ENCODE measurements at regions not wholly inside any gene's neighbourhood (a gene's known extent, or its start where the extent isn't known, plus 50 kb on each side); places are given as distances from the start of the nearest gene placed in this dataset.

- no peaks in the 10 kb centered on the region for H3K36me3 ChIP-seq (ENCODE audit: control insufficient read depth, insufficient read depth, low read length)
- Mint-ChIP-seq H3K27ac (no peak overlapping the region), H3K36me3 (no peaks in the 10 kb centered on the region), H3K4me1 (no peaks in the 10 kb centered on the region), H3K9me3 (no peaks in the 10 kb centered on the region), H3K27me3 (ENCODE audit: low read depth in 2 of 2) (peaks cover 14 to 30% of the 10 kb centered on the region in 2 donors), H3K4me3 (no peak overlapping the region)
- no peak for TF ChIP-seq CTCF (IDR thresholded peaks at IDR 0.05)
- 97% methylated on average over 7 of the region's 7 CpGs for WGBS (ENCODE audit: insufficient coverage)
- ATAC-seq (no peak), DNase-seq (no peak)
- H3K27me3 ChIP-seq (ENCODE audit: control insufficient read depth, insufficient read depth, low read length), result peaks cover 2% of the 10 kb centered on the region
- intact Hi-C loops (cut with micrococcal nuclease), result no loop called here
- no peaks in the 10 kb centered on the region for H3K9me3 ChIP-seq (ENCODE audit: control insufficient read depth, insufficient read depth, low read length)
- no peak overlapping the region for H3K4me3 ChIP-seq (ENCODE audit: low read length)
- H3K4me1 ChIP-seq (ENCODE audit: control insufficient read depth, insufficient read depth, low read length), result no peaks in the 10 kb centered on the region
- no peak overlapping the region for H3K27ac ChIP-seq (ENCODE audit: low read length)
These were observed 259.2 kb upstream of the TLE3 start for GRCh38 chr15:70356919-70357318.

- no peak for TF ChIP-seq CTCF (IDR thresholded peaks at IDR 0.05)
- Mint-ChIP-seq H3K4me3 (no peak overlapping the region), H3K4me1 (no peaks in the 10 kb centered on the region), H3K27me3 (ENCODE audit: low read depth in 2 of 2) (peaks cover 20 to 30% of the 10 kb centered on the region in 2 donors), H3K36me3 (no peaks in the 10 kb centered on the region), H3K9me3 (no peaks in the 10 kb centered on the region), H3K27ac (no peak overlapping the region)
- no peaks in the 10 kb centered on the region for H3K36me3 ChIP-seq (ENCODE audit: control insufficient read depth, insufficient read depth, low read length)
- intact Hi-C loops (cut with micrococcal nuclease), result no loop called here
- no peak overlapping the region for H3K27ac ChIP-seq (ENCODE audit: low read length)
- ATAC-seq (no peak), DNase-seq (no peak)
- no peak overlapping the region for H3K4me3 ChIP-seq (ENCODE audit: low read length)
- H3K27me3 ChIP-seq (ENCODE audit: control insufficient read depth, insufficient read depth, low read length), result peaks cover 2% of the 10 kb centered on the region
- WGBS (ENCODE audit: insufficient coverage), result 80% methylated on average over 8 of the region's 9 CpGs
- H3K4me1 ChIP-seq (ENCODE audit: control insufficient read depth, insufficient read depth, low read length), result no peaks in the 10 kb centered on the region
- no peaks in the 10 kb centered on the region for H3K9me3 ChIP-seq (ENCODE audit: control insufficient read depth, insufficient read depth, low read length)
These were observed 258.5 kb upstream of the TLE3 start for GRCh38 chr15:70356062-70356860.

- Histone ChIP-seq H3K4me1 (ENCODE audit: control insufficient read depth, insufficient read depth, low read length) (no peaks in the 10 kb centered on the region), H3K27ac (ENCODE audit: low read length) (no peak overlapping the region), H3K36me3 (ENCODE audit: control insufficient read depth, insufficient read depth, low read length) (no peaks in the 10 kb centered on the region), H3K4me3 (ENCODE audit: low read length) (no peak overlapping the region), H3K9me3 (ENCODE audit: control insufficient read depth, insufficient read depth, low read length) (no peaks in the 10 kb centered on the region), H3K27me3 (ENCODE audit: control insufficient read depth, insufficient read depth, low read length) (peaks cover 2% of the 10 kb centered on the region)
- no peak for ATAC-seq
- Mint-ChIP-seq H3K4me3 (no peak overlapping the region), H3K27me3 (ENCODE audit: low read depth in 2 of 2) (peaks cover 17 to 38% of the 10 kb centered on the region in 2 donors), H3K27ac (no peak overlapping the region), H3K4me1 (no peaks in the 10 kb centered on the region), H3K9me3 (no peaks in the 10 kb centered on the region), H3K36me3 (no peaks in the 10 kb centered on the region)
- 89% methylated on average over 5 of the region's 5 CpGs for WGBS (ENCODE audit: insufficient coverage)
- DNase-seq, result no peak
- intact Hi-C loops (cut with micrococcal nuclease), result no loop called here
- TF ChIP-seq CTCF (IDR thresholded peaks at IDR 0.05), result no peak
These were observed 257.6 kb upstream of the TLE3 start for GRCh38 chr15:70355275-70355795.
